Loucy (cell line): ENCODE measurements at regions not wholly inside any gene's neighbourhood (a gene's known extent, or its start where the extent isn't known, plus 50 kb on each side); places are given as distances from the start of the nearest gene placed in this dataset.

ENCODE experiments used
- EZH2phosphoT487 ChIP-seq: fragments of 200-600 bp; IDR thresholded peaks from 2 replicates; pipeline ENCODE4 v1.6.1; 2018; ENCODE audit warnings: antibody characterized with exemption, mild to moderate bottlenecking, moderate library complexity, borderline replicate concordance
- TF ChIP-seq, protein P1 (sequence below): fragments of 200-600 bp; sonication (generic); conservative IDR thresholded peaks from 2 replicates; pipeline ENCODE4 v1.5.1; 2014; ENCODE audit warnings: mild to moderate bottlenecking, antibody characterized with exemption, low read length

DNA sequence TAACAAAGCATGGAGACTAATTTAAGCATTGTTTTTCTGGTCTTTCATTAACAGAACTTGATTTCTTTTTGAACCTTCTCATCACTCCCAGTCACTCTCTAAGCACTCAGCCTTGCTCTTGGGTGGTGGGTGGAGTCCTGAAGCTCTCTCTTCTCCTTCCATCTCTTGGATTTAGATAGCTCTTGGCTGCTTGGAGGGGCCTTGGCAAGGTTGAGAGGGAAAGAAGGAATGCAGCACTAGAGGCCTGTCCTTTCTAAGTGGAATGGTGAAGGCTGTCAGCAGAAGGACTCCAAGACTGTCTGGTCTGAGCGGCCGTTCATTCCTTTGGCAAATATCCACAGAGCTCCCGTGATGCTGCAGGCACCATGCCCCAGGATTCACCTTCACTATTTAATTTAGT lies 168.6 kb upstream of the E2F8 start:
- TF ChIP-seq, protein P1, sequence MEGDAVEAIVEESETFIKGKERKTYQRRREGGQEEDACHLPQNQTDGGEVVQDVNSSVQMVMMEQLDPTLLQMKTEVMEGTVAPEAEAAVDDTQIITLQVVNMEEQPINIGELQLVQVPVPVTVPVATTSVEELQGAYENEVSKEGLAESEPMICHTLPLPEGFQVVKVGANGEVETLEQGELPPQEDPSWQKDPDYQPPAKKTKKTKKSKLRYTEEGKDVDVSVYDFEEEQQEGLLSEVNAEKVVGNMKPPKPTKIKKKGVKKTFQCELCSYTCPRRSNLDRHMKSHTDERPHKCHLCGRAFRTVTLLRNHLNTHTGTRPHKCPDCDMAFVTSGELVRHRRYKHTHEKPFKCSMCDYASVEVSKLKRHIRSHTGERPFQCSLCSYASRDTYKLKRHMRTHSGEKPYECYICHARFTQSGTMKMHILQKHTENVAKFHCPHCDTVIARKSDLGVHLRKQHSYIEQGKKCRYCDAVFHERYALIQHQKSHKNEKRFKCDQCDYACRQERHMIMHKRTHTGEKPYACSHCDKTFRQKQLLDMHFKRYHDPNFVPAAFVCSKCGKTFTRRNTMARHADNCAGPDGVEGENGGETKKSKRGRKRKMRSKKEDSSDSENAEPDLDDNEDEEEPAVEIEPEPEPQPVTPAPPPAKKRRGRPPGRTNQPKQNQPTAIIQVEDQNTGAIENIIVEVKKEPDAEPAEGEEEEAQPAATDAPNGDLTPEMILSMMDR: no peak
- TF ChIP-seq EZH2phosphoT487: no peak
